NCI-H187 treated with DMSO at 0.1 percent for 48 hours (cell line): ENCODE measurements at regions not wholly inside any gene's neighbourhood (a gene's known extent, or its start where the extent isn't known, plus 50 kb on each side); places are given as distances from the start of the nearest gene placed in this dataset.

Experiments
- DNase-seq: peaks from one replicate; lab custom pipeline; 2025; lab: John Stamatoyannopoulos, UW

DNA sequence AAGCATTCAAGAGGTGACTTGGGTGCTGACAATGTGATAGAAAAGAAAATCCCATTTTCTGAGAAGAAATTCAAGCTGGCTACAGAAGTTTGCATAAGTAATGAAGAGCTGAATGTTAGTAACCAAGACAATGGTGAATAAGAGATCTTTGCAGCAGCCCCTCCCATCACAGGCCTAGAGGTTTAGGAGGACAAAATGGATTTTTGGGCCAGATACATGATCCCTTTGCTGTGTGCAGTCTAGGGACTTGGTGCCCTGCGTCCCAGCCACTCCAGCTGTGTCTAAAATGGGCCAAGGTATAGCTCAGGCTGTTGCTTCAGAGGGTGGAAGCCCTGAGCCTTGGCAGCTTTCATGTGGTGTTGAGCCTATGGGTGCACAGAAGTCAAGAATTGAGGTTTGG is 107.0 kb upstream of the EPHA5 start:
- DNase-seq, result no peak

DNA sequence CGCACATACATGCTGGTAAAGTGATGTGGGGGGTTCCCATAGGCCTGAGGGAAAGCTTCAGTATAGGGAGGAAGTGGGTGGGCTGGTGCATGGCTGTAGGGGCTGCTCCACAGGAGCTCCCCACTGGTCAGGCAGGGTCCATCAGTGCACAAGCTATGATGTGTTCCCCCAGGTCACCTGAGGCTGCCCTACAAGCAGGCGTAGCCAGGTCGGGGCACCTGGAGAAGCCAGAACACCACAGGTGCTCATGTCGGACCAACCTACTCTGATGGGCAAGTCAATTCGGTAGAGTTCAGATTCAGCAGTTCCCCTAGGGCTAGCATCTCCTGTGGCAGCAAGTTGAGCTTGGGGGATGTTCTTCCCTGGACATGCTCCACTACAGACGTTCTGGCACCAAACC is 103.3 kb upstream of the EPHA5 start:
- no peak for DNase-seq

DNA sequence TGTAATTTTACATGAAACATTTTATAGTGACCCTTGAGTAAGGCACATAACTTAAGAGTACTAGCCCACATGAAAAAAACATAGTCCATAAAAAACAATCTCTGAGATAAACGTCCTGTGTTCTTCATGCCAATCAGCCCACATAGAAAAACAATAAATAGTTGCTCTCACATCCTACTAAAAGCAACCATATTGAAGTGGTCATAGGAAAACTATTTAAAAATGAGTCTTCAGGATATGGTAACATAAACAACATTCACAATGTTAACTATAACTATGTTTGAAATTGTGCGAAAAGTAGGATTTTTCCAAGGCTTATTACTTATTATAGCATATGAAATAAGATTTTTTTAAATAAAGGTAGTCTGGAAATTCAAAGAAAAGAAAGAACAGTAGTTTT is 77.1 kb upstream of the EPHA5 start:
- no peak for DNase-seq

DNA sequence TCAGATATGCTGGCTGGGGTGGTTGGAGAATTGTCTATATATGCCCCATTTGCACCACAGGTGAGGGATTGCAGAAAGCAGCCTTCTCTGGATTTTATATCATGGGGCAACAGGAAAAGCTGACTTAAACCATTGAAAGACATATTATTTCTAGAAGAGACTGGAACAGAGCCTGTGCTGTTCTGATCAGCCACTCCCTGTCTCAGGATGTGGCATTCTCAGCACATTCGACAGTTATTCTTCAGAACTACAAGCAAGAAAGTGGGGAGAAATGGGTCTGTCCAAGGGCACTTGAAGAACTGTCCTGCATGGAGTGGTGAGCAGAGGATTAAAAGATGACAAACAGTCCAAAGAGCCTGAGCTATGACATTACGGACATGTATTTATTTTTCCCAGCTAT is 67.8 kb upstream of the EPHA5 start:
- DNase-seq, result no peak

DNA sequence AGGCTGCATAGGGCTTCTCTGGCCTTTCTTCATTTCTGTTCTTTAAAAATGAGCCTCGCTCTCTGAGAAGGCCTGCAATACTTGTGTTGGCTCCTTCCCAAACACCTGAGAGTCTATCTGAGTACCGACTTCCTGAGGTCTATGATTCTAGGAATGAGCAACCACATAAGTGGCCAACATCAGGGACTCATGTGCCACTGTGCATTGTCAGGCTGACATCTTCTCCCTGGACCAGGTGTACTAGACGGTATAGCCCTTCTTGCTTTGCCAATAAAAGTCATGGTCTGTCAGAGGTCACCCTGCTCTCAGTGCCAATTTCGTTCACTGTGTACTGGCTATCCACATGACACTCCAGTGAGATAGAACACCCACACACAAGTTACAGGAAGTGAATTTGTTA is 67.4 kb upstream of the EPHA5 start:
- no peak for DNase-seq

- no peak for DNase-seq
Observed at GRCh38 chr4:65724973-65725372, 54.7 kb upstream of the EPHA5 start.
